Mesodermal cell (in vitro differentiated cells): ENCODE measurements at regions not wholly inside any gene's neighbourhood (a gene's known extent, or its start where the extent isn't known, plus 50 kb on each side); places are given as distances from the start of the nearest gene placed in this dataset.

Source experiments
- H3K27ac ChIP-seq: 2 replicates; pipeline ENCODE4 v1.7.0; 2013; ENCODE audit warnings: mild to moderate bottlenecking, low read depth, low read length, moderate library complexity; ENCODE audit not compliant: severe bottlenecking
- H3K36me3 ChIP-seq: 2 replicates; pipeline ENCODE4 v1.7.1; 2013; ENCODE audit warnings: mild to moderate bottlenecking, low read length, moderate library complexity; ENCODE audit not compliant: control insufficient read depth, insufficient read depth
- H3K4me1 ChIP-seq: one replicate; pipeline ENCODE4 v1.7.1; 2013; ENCODE audit warnings: mild to moderate bottlenecking, low read length; ENCODE audit not compliant: insufficient read depth, control insufficient read depth, poor library complexity, severe bottlenecking
- H3K4me3 ChIP-seq: 2 replicates; pipeline ENCODE4 v1.7.0; 2013; ENCODE audit warnings: low read length, control low read depth, mild to moderate bottlenecking; ENCODE audit not compliant: insufficient read depth, poor library complexity, severe bottlenecking; ENCODE audit errors: extremely low read depth
- H3K9me3 ChIP-seq: 2 replicates; pipeline ENCODE4 v1.7.1; 2013; ENCODE audit warnings: mild to moderate bottlenecking, low read length, moderate library complexity; ENCODE audit not compliant: control insufficient read depth
- WGBS, 2 experiments: methylation state at CpG; one replicate each; pipeline ENCODE4 v1.1.5; 2013; ENCODE audit warnings: missing lambda C conversion rate in 2 of 2; ENCODE audit not compliant: insufficient coverage in 2 of 2; 5-methylcytosine and 5-hydroxymethylcytosine counted together

DNA sequence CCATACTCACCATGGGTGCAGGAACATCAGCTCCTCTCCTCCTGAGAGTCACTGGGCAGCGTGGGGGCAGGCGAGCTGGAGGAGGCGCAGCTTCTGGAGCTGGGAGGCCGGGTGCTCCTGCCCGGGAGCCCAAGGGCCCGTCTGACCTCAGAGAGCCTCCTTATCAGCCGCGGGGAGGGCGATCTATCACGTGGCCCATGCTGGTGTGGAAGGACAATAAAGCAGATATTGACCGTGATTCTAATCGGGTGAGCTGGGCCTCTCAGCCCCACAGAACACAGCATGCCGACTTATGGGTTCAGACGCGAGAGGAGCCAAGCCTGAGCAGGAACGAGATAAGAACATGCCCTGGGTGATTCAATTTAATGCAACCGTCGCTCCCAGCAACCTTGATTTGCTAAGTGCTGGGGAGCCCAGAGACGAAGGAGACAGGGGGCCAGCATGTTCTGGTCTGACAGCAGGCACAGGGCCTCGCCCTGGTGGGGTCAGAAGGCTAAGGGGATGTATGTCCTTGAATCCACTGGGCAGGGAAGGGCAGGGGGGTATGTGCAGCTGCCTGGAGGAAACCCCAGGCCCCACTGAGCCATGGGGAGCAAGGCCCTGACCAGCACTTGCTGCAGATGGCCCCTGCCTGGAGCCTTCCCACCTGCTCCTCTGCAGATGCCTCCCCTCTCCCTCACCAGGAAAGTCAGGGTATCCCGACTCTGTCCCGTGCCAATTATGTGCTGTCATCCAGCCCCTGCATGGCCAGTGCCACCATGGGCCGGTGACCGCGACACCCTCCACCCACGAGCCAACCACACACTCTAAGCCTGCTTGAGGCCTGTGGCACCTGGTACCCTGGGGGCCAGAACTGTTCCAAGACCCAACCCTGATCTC, 95.3 kb upstream of the RET start:
- Histone ChIP-seq H3K36me3 (no peaks in the 10 kb centered on the region), H3K4me3 (no peak overlapping the region), H3K27ac (no peak overlapping the region), H3K9me3 (no peaks in the 10 kb centered on the region), H3K4me1 (no peaks in the 10 kb centered on the region)
- WGBS, 2 experiments: 83 to 91% methylated on average over 19 to 23 of the region's 26 CpGs

- no peaks in the 10 kb centered on the region for H3K36me3 ChIP-seq
- no peaks in the 10 kb centered on the region for H3K9me3 ChIP-seq
- WGBS, 2 experiments: 87 to 92% methylated on average over 8 to 12 of the region's 12 CpGs
- no peak overlapping the region for H3K27ac ChIP-seq
- no peak overlapping the region for H3K4me3 ChIP-seq
- H3K4me1 ChIP-seq: no peaks in the 10 kb centered on the region
These were observed 93.9 kb upstream of the RET start for GRCh38 chr10:42982891-42983506.

DNA sequence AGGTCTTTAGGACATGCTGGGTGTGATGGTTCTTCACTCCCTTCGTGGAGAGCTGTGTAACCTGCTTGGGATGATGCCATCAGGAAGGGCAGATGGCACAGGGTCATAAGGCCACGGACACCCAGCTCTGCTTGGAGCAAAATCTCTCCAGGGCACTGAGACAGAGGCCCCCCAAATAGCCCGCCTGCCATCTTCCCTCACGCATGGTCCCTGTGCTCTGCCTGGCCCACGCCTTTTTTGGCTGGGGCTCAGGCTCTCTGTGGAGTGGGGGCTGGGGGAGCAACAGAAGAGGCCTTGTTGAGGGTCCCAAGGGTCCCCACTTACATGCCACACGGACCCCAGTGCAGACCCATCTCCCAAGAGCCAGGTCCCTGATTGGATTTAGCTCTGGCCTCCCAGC, 93.3 kb upstream of the RET start:
- WGBS, 2 experiments: 83 to 98% methylated on average over 5 of the region's 6 CpGs
- no peaks in the 10 kb centered on the region for H3K4me1 ChIP-seq
- no peak overlapping the region for H3K4me3 ChIP-seq
- no peaks in the 10 kb centered on the region for H3K9me3 ChIP-seq
- no peaks in the 10 kb centered on the region for H3K36me3 ChIP-seq
- no peak overlapping the region for H3K27ac ChIP-seq

GRCh38 chr10:42984035-42984610, 92.7 kb upstream of the RET start:
- no peak overlapping the region for H3K27ac ChIP-seq
- whole genome bisulfite sequencing, 2 experiments: 91 to 95% methylated on average over 5 to 6 of the region's 8 CpGs
- peaks cover under 1% of the 10 kb centered on the region for H3K4me1 ChIP-seq
- H3K9me3 ChIP-seq: no peaks in the 10 kb centered on the region
- H3K36me3 ChIP-seq: no peaks in the 10 kb centered on the region
- no peak overlapping the region for H3K4me3 ChIP-seq

GRCh38 chr10:42984761-42985325, 92.0 kb upstream of the RET start:
- 84 to 87% methylated on average over 10 to 11 of the region's 13 CpGs for WGBS, 2 experiments
- Histone ChIP-seq H3K36me3 (no peaks in the 10 kb centered on the region), H3K4me3 (no peak overlapping the region), H3K4me1 (peaks cover 3% of the 10 kb centered on the region), H3K9me3 (no peaks in the 10 kb centered on the region), H3K27ac (no peak overlapping the region)

- Histone ChIP-seq H3K9me3 (no peaks in the 10 kb centered on the region), H3K4me3 (no peak overlapping the region), H3K4me1 (peaks cover 3% of the 10 kb centered on the region), H3K27ac (no peak overlapping the region), H3K36me3 (no peaks in the 10 kb centered on the region)
- WGBS, 2 experiments: 82 to 83% methylated on average over 9 to 11 of the region's 11 CpGs
These were observed 91.2 kb upstream of the RET start for GRCh38 chr10:42985436-42986316.

DNA sequence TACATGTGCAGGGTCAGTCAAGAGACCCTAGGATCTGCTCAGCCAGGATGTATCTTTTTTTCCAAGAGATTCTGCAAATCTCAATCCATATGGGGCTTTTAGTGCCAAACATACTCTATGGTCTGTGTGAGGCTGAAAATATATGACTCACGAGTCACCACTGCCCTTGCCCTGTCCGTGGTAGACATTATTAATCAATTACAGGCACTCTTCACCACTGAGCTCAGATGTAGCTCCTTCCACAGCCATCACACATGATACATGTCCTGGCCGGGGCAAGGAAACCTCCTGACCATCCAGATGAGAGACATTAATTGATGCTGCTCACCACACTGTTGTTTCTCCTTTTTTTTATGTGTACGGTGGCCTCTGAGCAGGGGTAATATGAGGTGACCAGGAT, 90.2 kb upstream of the RET start:
- H3K4me1 ChIP-seq: peaks cover 3% of the 10 kb centered on the region
- WGBS, 2 experiments: 100% methylated on average over 3 of the region's 4 CpGs

GRCh38 chr10:42987121-42987541, 89.7 kb upstream of the RET start:
- Histone ChIP-seq H3K9me3 (no peaks in the 10 kb centered on the region), H3K4me3 (no peak overlapping the region), H3K27ac (no peak overlapping the region), H3K4me1 (peaks cover 3% of the 10 kb centered on the region), H3K36me3 (no peaks in the 10 kb centered on the region)
- WGBS, 2 experiments: 82 to 98% methylated on average over 7 of the region's 8 CpGs

More for the DNA sequence above, 90.2 kb upstream of the RET start:
- no peaks in the 10 kb centered on the region for H3K36me3 ChIP-seq
- H3K4me3 ChIP-seq: no peak overlapping the region
- no peaks in the 10 kb centered on the region for H3K9me3 ChIP-seq
- no peak overlapping the region for H3K27ac ChIP-seq

GRCh38 chr10:42987575-42987974, 89.3 kb upstream of the RET start:
- Histone ChIP-seq H3K9me3 (no peaks in the 10 kb centered on the region), H3K4me3 (no peak overlapping the region), H3K4me1 (peaks cover 3% of the 10 kb centered on the region), H3K27ac (no peak overlapping the region), H3K36me3 (no peaks in the 10 kb centered on the region)
- WGBS, 2 experiments: 88 to 91% methylated on average over 3 to 4 of the region's 7 CpGs

GRCh38 chr10:42988069-42988468, 88.8 kb upstream of the RET start:
- Histone ChIP-seq H3K4me1 (peaks cover 3% of the 10 kb centered on the region), H3K4me3 (no peak overlapping the region), H3K27ac (no peak overlapping the region), H3K36me3 (no peaks in the 10 kb centered on the region), H3K9me3 (no peaks in the 10 kb centered on the region)
- WGBS, 2 experiments: 87 to 94% methylated on average over 6 to 7 of the region's 7 CpGs
